ENCODE measurements at regions not wholly inside any gene's neighbourhood (a gene's known extent, or its start where the extent isn't known, plus 50 kb on each side); places are given as distances from the start of the nearest gene placed in this dataset.
"Not testable (repeated sequence)": the region's sequence is repeated elsewhere in the genome, so short reads cannot be mapped to it uniquely, and the experiment has no call there.

GRCh38 chr1:199018471-199019135 is 379.8 kb downstream of the PTPRC start:
- ChIA-PET POLR2A (ENCODE audit: partially characterized antibody) (no interaction called here), CTCF (ENCODE audit: partially characterized antibody) (no interaction called here)
- Histone ChIP-seq H3K27me3 (ENCODE audit: insufficient read depth, low read length) (no peaks in the 10 kb centered on the region), H3K27ac (ENCODE audit: low read depth, low read length) (no peak overlapping the region), H3K9me3 (ENCODE audit: control insufficient read depth in 1 of 2, low read length in 2 of 2) (no peaks in the 10 kb centered on the region), H3K36me3 (ENCODE audit: insufficient read depth, low read length) (no peaks in the 10 kb centered on the region), H3K4me1 (ENCODE audit: insufficient read depth, low read length) (no peaks in the 10 kb centered on the region), H3K4me3 (ENCODE audit: low read length in 2 of 2) (no peak overlapping the region)
- Mint-ChIP-seq H3K27me3 (no peaks in the 10 kb centered on the region), H3K4me1 (peaks cover 0 to 3% (median under 1%) of the 10 kb centered on the region in 4 donors), H3K36me3 (no peaks in the 10 kb centered on the region), H3K27ac (no peak overlapping the region), H3K4me3 (no peak overlapping the region), H3K9me3 (peaks cover 0 to 5% (median 2%) of the 10 kb centered on the region in 8 donors)
- intact Hi-C loops (cut with micrococcal nuclease), result no loop called here
- no peak for DNase-seq

- H3K4me1 Mint-ChIP-seq, result no peaks in the 10 kb centered on the region
- peaks cover 0 to 5% (median 2%) of the 10 kb centered on the region in 8 donors for H3K9me3 Mint-ChIP-seq
- Histone ChIP-seq H3K9me3 (ENCODE audit: control insufficient read depth in 1 of 2, low read length in 2 of 2) (no peaks in the 10 kb centered on the region), H3K4me1 (ENCODE audit: insufficient read depth, low read length) (no peaks in the 10 kb centered on the region), H3K36me3 (ENCODE audit: insufficient read depth, low read length) (no peaks in the 10 kb centered on the region), H3K27ac (ENCODE audit: low read depth, low read length) (no peak overlapping the region), H3K4me3 (ENCODE audit: low read length in 2 of 2) (no peak overlapping the region), H3K27me3 (ENCODE audit: insufficient read depth, low read length) (no peaks in the 10 kb centered on the region)
- no peak overlapping the region for H3K4me3 Mint-ChIP-seq
- H3K36me3 Mint-ChIP-seq, result no peaks in the 10 kb centered on the region
- no peak for DNase-seq
- POLR2A ChIA-PET (ENCODE audit: partially characterized antibody), result no interaction called here
- no peaks in the 10 kb centered on the region for H3K27me3 Mint-ChIP-seq
- intact Hi-C loops (cut with micrococcal nuclease), result no loop called here
- no peak overlapping the region for H3K27ac Mint-ChIP-seq
- CTCF ChIA-PET (ENCODE audit: partially characterized antibody), result no interaction called here
Observed at GRCh38 chr1:199020051-199020450, 381.2 kb downstream of the PTPRC start.

- no peak overlapping the region for H3K4me3 ChIP-seq (ENCODE audit: low read length in 2 of 2)
- no peaks in the 10 kb centered on the region for H3K9me3 ChIP-seq (ENCODE audit: control insufficient read depth in 1 of 2, low read length in 2 of 2)
- intact Hi-C loops (cut with micrococcal nuclease), result no loop called here
- H3K27me3 Mint-ChIP-seq, result no peaks in the 10 kb centered on the region
- H3K4me3 Mint-ChIP-seq, result no peak overlapping the region
- ChIA-PET CTCF (ENCODE audit: partially characterized antibody) (no interaction called here), POLR2A (ENCODE audit: partially characterized antibody) (no interaction called here)
- no peaks in the 10 kb centered on the region for H3K4me1 Mint-ChIP-seq
- no peaks in the 10 kb centered on the region for H3K27me3 ChIP-seq (ENCODE audit: insufficient read depth, low read length)
- peaks cover 0 to 5% (median 2%) of the 10 kb centered on the region in 8 donors for H3K9me3 Mint-ChIP-seq
- no peak for DNase-seq
- H3K27ac ChIP-seq (ENCODE audit: low read depth, low read length), result no peak overlapping the region
- H3K36me3 Mint-ChIP-seq, result no peaks in the 10 kb centered on the region
- no peaks in the 10 kb centered on the region for H3K36me3 ChIP-seq (ENCODE audit: insufficient read depth, low read length)
- no peaks in the 10 kb centered on the region for H3K4me1 ChIP-seq (ENCODE audit: insufficient read depth, low read length)
- H3K27ac Mint-ChIP-seq, result no peak overlapping the region
Observed at GRCh38 chr1:199020904-199021303, 382.1 kb downstream of the PTPRC start.

- Histone ChIP-seq H3K27ac (ENCODE audit: low read depth, low read length) (no peak overlapping the region), H3K36me3 (ENCODE audit: insufficient read depth, low read length) (no peaks in the 10 kb centered on the region), H3K4me3 (ENCODE audit: low read length in 2 of 2) (no peak overlapping the region), H3K9me3 (ENCODE audit: control insufficient read depth in 1 of 2, low read length in 2 of 2) (no peaks in the 10 kb centered on the region), H3K4me1 (ENCODE audit: insufficient read depth, low read length) (peaks cover 5% of the 10 kb centered on the region), H3K27me3 (ENCODE audit: insufficient read depth, low read length) (no peaks in the 10 kb centered on the region)
- peaks cover 5 to 20% (median 8%) of the 10 kb centered on the region in 4 donors for H3K4me1 Mint-ChIP-seq
- intact Hi-C loops (cut with micrococcal nuclease), result no loop called here
- no peaks in the 10 kb centered on the region for H3K27me3 Mint-ChIP-seq
- no peak overlapping the region for H3K4me3 Mint-ChIP-seq
- H3K27ac Mint-ChIP-seq, result no peak overlapping the region
- ChIA-PET CTCF (ENCODE audit: partially characterized antibody) (interaction anchor here (0.6 kb wide), 1 partner anchor 20 kb away, joined by 3 read pairs; no protein-coding TSS in a partner anchor), POLR2A (ENCODE audit: partially characterized antibody) (interaction anchor here (0.8 kb wide), 1 partner anchor 35 kb away, joined by 3 read pairs; no protein-coding TSS in a partner anchor)
- H3K9me3 Mint-ChIP-seq, result peaks cover 0 to 4% (median 0%) of the 10 kb centered on the region in 8 donors
- DNase-seq, result no peak
- H3K36me3 Mint-ChIP-seq, result no peaks in the 10 kb centered on the region
Observed at GRCh38 chr1:199029401-199029800, 390.6 kb downstream of the PTPRC start.

GRCh38 chr1:199029855-199030254 is 391.0 kb downstream of the PTPRC start:
- POLR2A ChIA-PET (ENCODE audit: partially characterized antibody), result no interaction called here
- Histone ChIP-seq H3K27me3 (ENCODE audit: insufficient read depth, low read length) (no peaks in the 10 kb centered on the region), H3K4me1 (ENCODE audit: insufficient read depth, low read length) (peaks cover 10% of the 10 kb centered on the region), H3K36me3 (ENCODE audit: insufficient read depth, low read length) (no peaks in the 10 kb centered on the region), H3K27ac (ENCODE audit: low read depth, low read length) (no peak overlapping the region), H3K9me3 (ENCODE audit: control insufficient read depth in 1 of 2, low read length in 2 of 2) (no peaks in the 10 kb centered on the region), H3K4me3 (ENCODE audit: low read length in 2 of 2) (no peak overlapping the region)
- Mint-ChIP-seq H3K27me3 (no peaks in the 10 kb centered on the region), H3K4me3 (no peak overlapping the region), H3K27ac (no peak overlapping the region), H3K36me3 (no peaks in the 10 kb centered on the region), H3K9me3 (peaks cover 0 to 4% (median 0%) of the 10 kb centered on the region in 8 donors), H3K4me1 (peaks cover 5 to 22% (median 8%) of the 10 kb centered on the region in 4 donors)
- CTCF ChIA-PET (ENCODE audit: partially characterized antibody), result interaction anchor here (0.6 kb wide), 1 partner anchor 20 kb away, joined by 3 read pairs; no protein-coding TSS in a partner anchor
- intact Hi-C loops (cut with micrococcal nuclease), result no loop called here
- DNase-seq, result no peak

- H3K27ac ChIP-seq (ENCODE audit: low read depth, low read length); DNase-seq; H3K4me3 Mint-ChIP-seq; H3K36me3 Mint-ChIP-seq; H3K27me3 Mint-ChIP-seq; H3K27ac Mint-ChIP-seq; H3K36me3 ChIP-seq (ENCODE audit: insufficient read depth, low read length); H3K9me3 ChIP-seq (ENCODE audit: control insufficient read depth in 1 of 2, low read length in 2 of 2); POLR2A ChIA-PET (ENCODE audit: partially characterized antibody); intact Hi-C loops (cut with micrococcal nuclease); H3K27me3 ChIP-seq (ENCODE audit: insufficient read depth, low read length); CTCF ChIA-PET (ENCODE audit: partially characterized antibody); H3K4me3 ChIP-seq (ENCODE audit: low read length in 2 of 2); H3K4me1 ChIP-seq (ENCODE audit: insufficient read depth, low read length); H3K9me3 Mint-ChIP-seq: not testable (repeated sequence)
- peaks cover 7 to 27% (median 11%) of the 10 kb centered on the region in 4 donors for H3K4me1 Mint-ChIP-seq
Observed at GRCh38 chr1:199030541-199030940, 391.7 kb downstream of the PTPRC start.

GRCh38 chr1:199031170-199031569 is 392.3 kb downstream of the PTPRC start:
- H3K4me1 Mint-ChIP-seq, result peaks cover 7 to 27% (median 11%) of the 10 kb centered on the region in 4 donors
- intact Hi-C loops (cut with micrococcal nuclease); H3K36me3 ChIP-seq (ENCODE audit: insufficient read depth, low read length); H3K27ac Mint-ChIP-seq; H3K9me3 ChIP-seq (ENCODE audit: control insufficient read depth in 1 of 2, low read length in 2 of 2); H3K27me3 ChIP-seq (ENCODE audit: insufficient read depth, low read length); H3K27ac ChIP-seq (ENCODE audit: low read depth, low read length); H3K4me3 ChIP-seq (ENCODE audit: low read length in 2 of 2); H3K9me3 Mint-ChIP-seq; DNase-seq; H3K4me3 Mint-ChIP-seq; CTCF ChIA-PET (ENCODE audit: partially characterized antibody); H3K4me1 ChIP-seq (ENCODE audit: insufficient read depth, low read length); POLR2A ChIA-PET (ENCODE audit: partially characterized antibody); H3K27me3 Mint-ChIP-seq; H3K36me3 Mint-ChIP-seq: not testable (repeated sequence)
